ENCODE measurements at regions not wholly inside any gene's neighbourhood (a gene's known extent, or its start where the extent isn't known, plus 50 kb on each side); places are given as distances from the start of the nearest gene placed in this dataset.

DNA sequence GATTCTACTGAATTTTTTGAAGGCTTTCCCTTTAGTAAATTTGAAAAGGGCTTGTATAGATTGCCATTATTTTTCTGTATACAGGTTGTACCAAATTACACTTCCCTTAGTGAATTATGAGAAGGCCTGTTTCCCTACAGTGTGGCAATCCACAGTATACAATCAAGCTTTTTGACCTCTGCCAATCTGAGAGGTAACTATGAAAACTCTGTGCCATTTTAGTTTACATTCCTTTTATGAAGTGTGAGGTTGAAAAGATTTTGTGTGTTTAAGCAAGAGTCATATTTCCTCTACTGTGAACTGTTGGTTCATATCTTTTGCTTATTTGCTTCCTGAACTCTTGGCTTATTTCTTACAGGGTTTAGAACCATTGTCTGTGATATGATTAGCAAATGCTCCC lies 432.5 kb downstream of the KCNA4 start:
- TF ChIP-seq, protein P1, sequence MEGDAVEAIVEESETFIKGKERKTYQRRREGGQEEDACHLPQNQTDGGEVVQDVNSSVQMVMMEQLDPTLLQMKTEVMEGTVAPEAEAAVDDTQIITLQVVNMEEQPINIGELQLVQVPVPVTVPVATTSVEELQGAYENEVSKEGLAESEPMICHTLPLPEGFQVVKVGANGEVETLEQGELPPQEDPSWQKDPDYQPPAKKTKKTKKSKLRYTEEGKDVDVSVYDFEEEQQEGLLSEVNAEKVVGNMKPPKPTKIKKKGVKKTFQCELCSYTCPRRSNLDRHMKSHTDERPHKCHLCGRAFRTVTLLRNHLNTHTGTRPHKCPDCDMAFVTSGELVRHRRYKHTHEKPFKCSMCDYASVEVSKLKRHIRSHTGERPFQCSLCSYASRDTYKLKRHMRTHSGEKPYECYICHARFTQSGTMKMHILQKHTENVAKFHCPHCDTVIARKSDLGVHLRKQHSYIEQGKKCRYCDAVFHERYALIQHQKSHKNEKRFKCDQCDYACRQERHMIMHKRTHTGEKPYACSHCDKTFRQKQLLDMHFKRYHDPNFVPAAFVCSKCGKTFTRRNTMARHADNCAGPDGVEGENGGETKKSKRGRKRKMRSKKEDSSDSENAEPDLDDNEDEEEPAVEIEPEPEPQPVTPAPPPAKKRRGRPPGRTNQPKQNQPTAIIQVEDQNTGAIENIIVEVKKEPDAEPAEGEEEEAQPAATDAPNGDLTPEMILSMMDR (IDR thresholded peaks at IDR 0.05): no peak
- no peak for TF ChIP-seq SIN3A (IDR thresholded peaks at IDR 0.05; ENCODE audit: borderline replicate concordance, insufficient read depth, low read depth, low read length)
